Uterus (tissue), 3 donors: ENCODE measurements at regions not wholly inside any gene's neighbourhood (a gene's known extent, or its start where the extent isn't known, plus 50 kb on each side); places are given as distances from the start of the nearest gene placed in this dataset.

Experiments
- DNase-seq, 2 donors: peaks; one replicate each; pipeline ENCODE4 v3.0.0-alpha.2; 2019 to 2020
- H3K27ac ChIP-seq, 2 donors: fragments of 200-600 bp; sonication (generic); 1 replicate in 1 of 2; 2 replicates in 1 of 2; pipeline ENCODE4 v1.5.1; 2016 to 2018
- H3K27me3 ChIP-seq, 2 donors: fragments of 200-600 bp; sonication (generic); one replicate each; pipeline ENCODE4 v1.5.1; 2018 to 2019; ENCODE audit warnings: control low read depth in 1 of 2
- H3K36me3 ChIP-seq, 2 donors: fragments of 200-600 bp; sonication (generic); one replicate each; pipeline ENCODE4 v1.5.1; 2019; ENCODE audit warnings: control low read depth in 1 of 2
- H3K4me1 ChIP-seq, 2 donors: fragments of 200-600 bp; sonication (generic); one replicate each; pipeline ENCODE4 v1.5.1; 2018 to 2019; ENCODE audit warnings: control low read depth in 1 of 2
- H3K4me3 ChIP-seq, 2 donors: fragments of 200-600 bp; sonication (generic); 1 replicate in 1 of 2; 2 replicates in 1 of 2; pipeline ENCODE4 v1.5.1; 2018 to 2019; ENCODE audit warnings: mild to moderate bottlenecking in 1 of 2
- H3K9me3 ChIP-seq, 2 donors: fragments of 200-600 bp; sonication (generic); one replicate each; pipeline ENCODE4 v1.5.1; 2019; ENCODE audit warnings: control low read depth in 1 of 2
- POLR2A ChIP-seq, 2 donors: fragments of 450-650 bp; IDR thresholded peaks; one replicate each; pipeline ENCODE4 v1.6.1; 2016; ENCODE audit warnings: antibody characterized with exemption in 2 of 2, mild to moderate bottlenecking in 1 of 2, moderate library complexity in 1 of 2
- intact Hi-C: fragments of 100-400 bp; cut with DNase I; formaldehyde crosslinking; loops from one replicate; pipeline ENCODE4 v1.15.1; 2023; ENCODE audit warnings: low total_unique reads
- TF ChIP-seq, protein P1 (sequence below), 4 experiments: fragments of 200-600 bp in 2 of 4; fragments of 450-650 bp in 2 of 4; sonication (generic) in 2 of 4; IDR thresholded peaks; one replicate each; pipeline ENCODE4 v1.5.1; 2016 to 2019; ENCODE audit warnings: antibody characterized with exemption in 4 of 4, mild to moderate bottlenecking in 2 of 4, moderate library complexity in 1 of 4
- donor health status: DM: yes; HTN: yes; CAD: no.

- no peaks in the 10 kb centered on the region for H3K9me3 ChIP-seq
- intact Hi-C loops = no loop called here
- H3K27ac ChIP-seq = no peak overlapping the region
- TF ChIP-seq POLR2A (IDR thresholded peaks at IDR 0.05) = no peak
- TF ChIP-seq, protein P1, sequence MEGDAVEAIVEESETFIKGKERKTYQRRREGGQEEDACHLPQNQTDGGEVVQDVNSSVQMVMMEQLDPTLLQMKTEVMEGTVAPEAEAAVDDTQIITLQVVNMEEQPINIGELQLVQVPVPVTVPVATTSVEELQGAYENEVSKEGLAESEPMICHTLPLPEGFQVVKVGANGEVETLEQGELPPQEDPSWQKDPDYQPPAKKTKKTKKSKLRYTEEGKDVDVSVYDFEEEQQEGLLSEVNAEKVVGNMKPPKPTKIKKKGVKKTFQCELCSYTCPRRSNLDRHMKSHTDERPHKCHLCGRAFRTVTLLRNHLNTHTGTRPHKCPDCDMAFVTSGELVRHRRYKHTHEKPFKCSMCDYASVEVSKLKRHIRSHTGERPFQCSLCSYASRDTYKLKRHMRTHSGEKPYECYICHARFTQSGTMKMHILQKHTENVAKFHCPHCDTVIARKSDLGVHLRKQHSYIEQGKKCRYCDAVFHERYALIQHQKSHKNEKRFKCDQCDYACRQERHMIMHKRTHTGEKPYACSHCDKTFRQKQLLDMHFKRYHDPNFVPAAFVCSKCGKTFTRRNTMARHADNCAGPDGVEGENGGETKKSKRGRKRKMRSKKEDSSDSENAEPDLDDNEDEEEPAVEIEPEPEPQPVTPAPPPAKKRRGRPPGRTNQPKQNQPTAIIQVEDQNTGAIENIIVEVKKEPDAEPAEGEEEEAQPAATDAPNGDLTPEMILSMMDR (IDR thresholded peaks at IDR 0.05) = no peak
- H3K4me1 ChIP-seq = no peaks in the 10 kb centered on the region
- H3K36me3 ChIP-seq = no peaks in the 10 kb centered on the region
- DNase-seq = no peak
- no peak overlapping the region for H3K4me3 ChIP-seq
- H3K27me3 ChIP-seq = no peaks in the 10 kb centered on the region
Measured at GRCh38 chr20:39890697-39891096, 798.3 kb downstream of the MAFB start.

GRCh38 chr20:39888310-39888709 lies 800.7 kb downstream of the MAFB start:
- Histone ChIP-seq H3K27ac (no peak overlapping the region), H3K36me3 (no peaks in the 10 kb centered on the region), H3K9me3 (no peaks in the 10 kb centered on the region), H3K27me3 (no peaks in the 10 kb centered on the region), H3K4me3 (no peak overlapping the region), H3K4me1 (no peaks in the 10 kb centered on the region)
- intact Hi-C loops = no loop called here
- no peak for DNase-seq
- no peak for TF ChIP-seq POLR2A (IDR thresholded peaks at IDR 0.05)
- TF ChIP-seq, protein P1 (IDR thresholded peaks at IDR 0.05) = no peak

- Histone ChIP-seq H3K9me3 (no peaks in the 10 kb centered on the region), H3K4me1 (no peaks in the 10 kb centered on the region), H3K4me3 (no peak overlapping the region), H3K27ac (no peak overlapping the region), H3K36me3 (no peaks in the 10 kb centered on the region), H3K27me3 (no peaks in the 10 kb centered on the region)
- no peak for DNase-seq
- intact Hi-C loops = no loop called here
- no peak for TF ChIP-seq POLR2A (IDR thresholded peaks at IDR 0.05)
- TF ChIP-seq, protein P1 (IDR thresholded peaks at IDR 0.05) = no peak
Measured at GRCh38 chr20:39886650-39887190, 802.3 kb downstream of the MAFB start.

- no peaks in the 10 kb centered on the region for H3K4me1 ChIP-seq
- no peaks in the 10 kb centered on the region for H3K9me3 ChIP-seq
- no peaks in the 10 kb centered on the region for H3K27me3 ChIP-seq
- no peaks in the 10 kb centered on the region for H3K36me3 ChIP-seq
- H3K4me3 ChIP-seq = no peak overlapping the region
- no peak for TF ChIP-seq POLR2A (IDR thresholded peaks at IDR 0.05)
- TF ChIP-seq, protein P1 (IDR thresholded peaks at IDR 0.05) = peak; percentile 28 to 63 (median 57)
- intact Hi-C loops = no loop called here
- H3K27ac ChIP-seq = no peak overlapping the region
- DNase-seq = peak; percentile 43 to 64
Measured at GRCh38 chr20:39885975-39886649, 802.9 kb downstream of the MAFB start.

DNA sequence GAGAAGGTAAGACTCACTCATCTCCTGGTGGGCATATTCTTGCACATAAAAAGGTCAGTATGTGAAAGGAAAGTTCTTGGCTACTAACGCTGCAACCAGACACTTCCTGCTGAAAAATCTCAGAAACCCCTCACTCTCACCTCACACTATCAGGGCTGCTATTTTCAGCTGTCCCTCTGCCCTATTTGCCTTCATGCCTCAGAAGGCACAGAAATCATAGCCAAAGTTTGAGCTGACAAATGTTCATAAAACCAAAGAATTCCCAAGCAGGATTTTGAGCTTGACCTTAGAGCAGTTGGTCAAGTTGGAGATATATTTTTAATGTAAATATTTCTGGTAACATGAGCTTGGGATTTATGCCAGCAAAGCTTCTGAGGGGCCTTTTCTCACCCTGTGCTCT lies 806.2 kb downstream of the MAFB start:
- H3K4me1 ChIP-seq = no peaks in the 10 kb centered on the region
- no peak for DNase-seq
- intact Hi-C loops = no loop called here
- no peaks in the 10 kb centered on the region for H3K27me3 ChIP-seq
- H3K36me3 ChIP-seq = no peaks in the 10 kb centered on the region
- TF ChIP-seq, protein P1 (IDR thresholded peaks at IDR 0.05) = no peak
- TF ChIP-seq POLR2A (IDR thresholded peaks at IDR 0.05) = no peak
- H3K9me3 ChIP-seq = no peaks in the 10 kb centered on the region
- no peak overlapping the region for H3K27ac ChIP-seq
- no peak overlapping the region for H3K4me3 ChIP-seq
